HG03025 (cell line): ENCODE measurements at regions not wholly inside any gene's neighbourhood (a gene's known extent, or its start where the extent isn't known, plus 50 kb on each side); places are given as distances from the start of the nearest gene placed in this dataset.

Experiments
- ATAC-seq: cut with Tn5 transposase; IDR thresholded peaks from one replicate; pipeline ENCODE4 v1.9.1; 2021; ENCODE audit warnings: mild to moderate bottlenecking, moderate library complexity; ENCODE audit not compliant: unreplicated experiment, low FRiP score

DNA sequence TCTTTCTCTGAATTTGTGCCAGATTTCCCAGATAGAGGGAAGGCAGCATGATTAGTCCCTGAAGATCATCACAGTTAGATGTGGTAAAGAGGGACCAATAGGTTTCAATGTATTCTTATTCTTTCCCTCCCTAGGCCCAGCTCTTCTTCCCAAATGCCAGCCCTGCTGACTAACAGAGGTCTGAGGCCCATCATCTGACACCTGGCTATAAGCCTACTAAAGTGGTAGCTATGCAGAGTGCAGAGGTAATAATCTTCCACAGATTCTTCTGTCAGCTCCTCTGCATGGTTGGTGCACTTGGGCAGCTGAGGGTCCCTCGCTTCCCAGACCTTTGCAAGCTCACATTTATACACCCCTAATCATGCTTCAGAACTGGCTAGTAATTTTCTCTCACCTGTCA lies 63.7 kb upstream of the PZP start:
- ATAC-seq = no peak

DNA sequence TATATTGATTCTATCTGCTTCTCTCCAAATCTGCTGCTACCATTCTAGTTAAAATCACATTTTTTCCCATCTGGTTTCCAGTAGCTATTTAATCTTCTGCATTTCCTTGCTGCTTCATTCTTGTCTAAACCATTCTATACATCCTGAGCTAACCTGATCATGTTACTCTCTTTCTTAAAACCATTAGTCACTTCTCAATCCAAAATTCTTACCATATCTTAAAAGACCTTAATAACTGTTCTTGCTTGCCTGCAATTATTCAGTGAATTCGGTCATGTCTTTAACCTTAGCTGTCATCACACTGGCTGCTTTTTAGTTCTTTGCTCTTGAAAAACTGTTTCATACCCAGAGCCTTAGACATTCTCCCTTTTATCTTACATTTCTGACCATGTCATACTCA lies 56.4 kb upstream of the PZP start:
- no peak for ATAC-seq

DNA sequence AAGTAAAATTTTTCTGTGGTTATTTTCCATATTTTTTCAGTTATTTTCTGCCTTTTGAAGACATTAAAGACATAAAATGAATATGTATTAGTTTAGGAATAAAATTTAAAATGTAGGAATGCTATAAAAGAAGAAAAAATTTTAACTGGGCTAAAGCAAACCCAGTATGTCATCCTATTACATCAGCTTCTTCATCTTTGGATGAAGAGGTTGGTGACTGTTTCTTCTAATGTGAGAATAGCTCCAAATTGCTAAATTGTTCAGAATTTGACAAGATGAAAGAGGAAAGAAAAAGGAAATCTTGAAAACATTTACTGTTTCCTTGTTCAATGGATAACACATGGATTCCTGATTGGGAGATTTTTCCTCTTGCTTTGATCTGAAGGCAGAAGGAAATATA lies 52.7 kb upstream of the PZP start:
- ATAC-seq = no peak

DNA sequence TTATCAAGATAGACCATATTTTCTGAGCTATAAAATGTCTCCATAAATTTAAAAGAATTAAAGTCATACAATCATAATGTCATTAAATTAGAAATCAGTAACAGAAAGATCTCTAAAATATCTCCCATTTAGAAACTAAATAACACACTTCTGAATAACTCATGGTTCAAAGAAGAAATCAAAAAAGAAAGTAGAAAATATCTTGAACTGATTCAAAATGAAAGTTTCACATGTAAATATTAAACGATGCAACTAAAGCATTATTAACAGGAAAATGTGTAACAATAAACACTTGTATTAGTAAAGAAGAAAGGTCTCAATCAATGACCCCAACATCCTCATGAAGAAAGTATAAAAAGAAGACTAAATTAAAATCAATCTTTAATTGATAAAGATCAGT lies 50.5 kb upstream of the PZP start:
- no peak for ATAC-seq
